Upper lobe of left lung (tissue), 6 donors: ENCODE measurements at regions not wholly inside any gene's neighbourhood (a gene's known extent, or its start where the extent isn't known, plus 50 kb on each side); places are given as distances from the start of the nearest gene placed in this dataset.

Experiments used
- ATAC-seq, 2 donors: fragments of 200-7000 bp; cut with Tn5 transposase; one replicate each; pipeline ENCODE4 v1.9.1; 2022; ENCODE audit warnings: mild to moderate bottlenecking in 2 of 2, moderate library complexity in 2 of 2; ENCODE audit not compliant: low FRiP score in 2 of 2
- DNase-seq, 2 donors: peaks; one replicate each; pipeline ENCODE4 v3.0.0-alpha.2; 2019 to 2020
- H3K27ac ChIP-seq, 4 donors: fragments of 200-600 bp; sonication (generic); one replicate each; pipeline ENCODE4 v1.5.1; 2016 to 2019
- H3K27me3 ChIP-seq, 4 donors: fragments of 200-600 bp; sonication (generic); one replicate each; pipeline ENCODE4 v1.5.1; 2017 to 2019
- H3K36me3 ChIP-seq, 4 donors: fragments of 200-600 bp; sonication (generic); one replicate each; pipeline ENCODE4 v1.5.1; 2016 to 2019
- H3K4me1 ChIP-seq, 4 donors: fragments of 200-600 bp; sonication (generic); one replicate each; pipeline ENCODE4 v1.5.1; 2018 to 2019
- H3K4me3 ChIP-seq, 4 donors: fragments of 200-600 bp; sonication (generic); one replicate each; pipeline ENCODE4 v1.5.1; 2017 to 2019; ENCODE audit warnings: mild to moderate bottlenecking in 2 of 4, moderate library complexity in 1 of 4
- H3K9me3 ChIP-seq, 4 donors: fragments of 200-600 bp; sonication (generic); one replicate each; pipeline ENCODE4 v1.5.1; 2018 to 2019
- POLR2AphosphoS5 ChIP-seq, 2 donors: sonication (generic); formaldehyde crosslinking; IDR thresholded peaks; one replicate each; pipeline ENCODE4 v1.5.1; 2017; ENCODE audit warnings: antibody characterized with exemption in 2 of 2
- WGBS, 2 donors: methylation state at CpG; one replicate each; pipeline ENCODE4 v1.1.5; 2017 to 2018; 5-methylcytosine and 5-hydroxymethylcytosine counted together
- small RNA-seq, 4 donors: library from RNA; depleted of rRNA; stranded (forward); fragments of <200 nt; gene quantifications; one replicate each; pipeline ENCODE3, GENCODE V24; 2016
- donor health status: DM: no; HTN: no; CAD: no; lungs with moderate emphysema.
- donor health status: DM: no; HTN: yes; CAD: no; lungs with severe emphysema.

DNA sequence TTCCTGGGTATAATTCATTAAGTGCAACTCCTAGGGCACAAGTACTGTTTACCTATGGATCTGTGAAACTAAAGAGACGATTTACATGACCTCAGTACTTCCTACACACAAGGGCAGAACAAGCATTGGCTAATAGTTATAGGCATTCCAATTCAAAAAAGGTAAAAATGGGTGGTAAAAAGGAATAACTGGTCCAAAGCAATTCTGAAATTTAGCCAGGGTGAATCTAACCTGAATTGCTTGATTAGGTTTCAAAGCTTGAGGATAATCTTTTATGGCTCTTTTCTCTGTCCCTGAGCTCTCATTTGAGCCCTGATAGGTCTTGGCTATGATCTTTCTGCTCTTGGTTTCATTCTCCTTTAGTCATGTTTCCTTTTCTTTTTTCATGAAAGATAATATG lies 52.3 kb upstream of the CALCR start:
- no peak for TF ChIP-seq POLR2AphosphoS5 (IDR thresholded peaks at IDR 0.05)
- 50 to 64% methylated on average over 1 of the region's 1 CpG for WGBS, 2 donors
- no peak overlapping the region for H3K4me3 ChIP-seq
- DNase-seq (no peak), ATAC-seq (no peak)
- H3K36me3 ChIP-seq, result no peaks in the 10 kb centered on the region
- H3K9me3 ChIP-seq, result no peaks in the 10 kb centered on the region
- no peaks in the 10 kb centered on the region for H3K27me3 ChIP-seq
- no peak overlapping the region for H3K27ac ChIP-seq
- no peaks in the 10 kb centered on the region for H3K4me1 ChIP-seq

Small RNA genes in the stretch of these regions (small RNA-seq; reads per million reads assigned to genes)
- gene AC002075.2 (0 reads per million in 4 donors), gene MIR4652 (0 reads per million in 4 donors)
